Kidney (tissue), 13 donors: ENCODE measurements at regions not wholly inside any gene's neighbourhood (a gene's known extent, or its start where the extent isn't known, plus 50 kb on each side); places are given as distances from the start of the nearest gene placed in this dataset.

Experiments
- DNase-seq, 5 donors: peaks; one replicate each; pipeline ENCODE4 v3.0.0-alpha.2; 2013 to 2020
- FAIRE-seq: peaks from 2 replicates; lab custom pipeline; 2012; peaks lifted over from hg19 to GRCh38; lab: Jason Lieb, UNC
- H3K27ac ChIP-seq, 2 donors: one replicate each; pipeline ENCODE4 v1.7.0; 2013; ENCODE audit warnings: low read depth in 2 of 2, low read length in 2 of 2, inconsistent platforms in 1 of 2
- H3K27me3 ChIP-seq: one replicate; pipeline ENCODE4 v1.7.1; 2013; ENCODE audit warnings: low read length, inconsistent platforms; ENCODE audit not compliant: control insufficient read depth, insufficient read depth
- H3K36me3 ChIP-seq, 3 donors: one replicate each; pipeline versions ENCODE4 v1.7.0 to v1.7.1; 2013; ENCODE audit warnings: low read length in 3 of 3, control low read depth in 1 of 3, inconsistent platforms in 1 of 3; ENCODE audit not compliant: insufficient read depth in 3 of 3, control insufficient read depth in 2 of 3
- H3K4me1 ChIP-seq, 3 donors: one replicate each; pipeline versions ENCODE4 v1.7.0 to v1.7.1; 2013; ENCODE audit warnings: low read length in 3 of 3, inconsistent platforms in 1 of 3, low read depth in 1 of 3; ENCODE audit not compliant: control insufficient read depth in 2 of 3, insufficient read depth in 2 of 3
- H3K4me3 ChIP-seq, 3 donors: one replicate each; pipeline versions ENCODE4 v1.7.0 to v1.8.1; 2013; ENCODE audit warnings: low read length in 3 of 3, control low read depth in 1 of 3, inconsistent platforms in 1 of 3
- H3K9ac ChIP-seq, 3 donors: one replicate each; pipeline versions ENCODE4 v1.7.0 to v1.7.1; 2013; ENCODE audit warnings: low read length in 3 of 3, control low read depth in 1 of 3, inconsistent platforms in 1 of 3
- H3K9me3 ChIP-seq, 3 donors: one replicate each; pipeline versions ENCODE4 v1.7.0 to v1.7.1; 2013; ENCODE audit warnings: low read length in 3 of 3, control low read depth in 1 of 3, inconsistent platforms in 1 of 3; ENCODE audit not compliant: control insufficient read depth in 2 of 3, insufficient read depth in 1 of 3
- intact Hi-C: fragments of 100-400 bp; cut with DNase I; formaldehyde crosslinking; loops from one replicate; pipeline ENCODE4 v1.11.1; 2022
- TF ChIP-seq, protein P1 (sequence below): IDR thresholded peaks from 3 replicates; pipeline ENCODE4 v1.5.1; 2012; ENCODE audit warnings: mild to moderate bottlenecking, moderate library complexity, borderline replicate concordance; ENCODE audit not compliant: insufficient read depth; ENCODE audit errors: extremely low read depth
- donor health status: control.
- donor health status: control.
- donor health status: control.
- donor health status: control.
- donor health status: control.
- donor health status: DM: yes; HTN: yes; CAD: no.
- donor health status: Normal renal cell carcinoma (clear cell type).

DNA sequence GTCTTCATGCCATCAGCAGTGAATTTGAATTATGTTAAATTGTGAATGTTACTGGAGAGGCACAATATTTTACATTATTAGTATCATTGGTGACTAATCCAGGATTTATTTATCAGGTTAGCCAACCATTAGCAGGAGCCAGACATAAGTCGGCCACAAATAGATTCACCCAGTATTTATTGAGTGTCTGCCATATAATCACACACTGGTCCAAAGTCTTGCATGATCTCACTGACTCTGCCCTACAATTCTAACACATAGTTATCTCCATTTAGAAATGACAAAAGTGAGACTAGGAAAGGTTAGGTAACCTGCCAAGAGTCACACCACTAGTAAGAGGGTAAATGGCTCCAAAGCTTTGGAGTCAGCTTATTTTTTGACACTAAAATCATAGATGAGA lies 179.6 kb downstream of the BLID start:
- intact Hi-C loops = no loop called here
- H3K36me3 ChIP-seq = no peaks in the 10 kb centered on the region
- no peak overlapping the region for H3K27ac ChIP-seq
- no peak for DNase-seq
- H3K9me3 ChIP-seq = no peaks in the 10 kb centered on the region
- peaks cover 0 to 3% (median 0%) of the 10 kb centered on the region in 3 donors for H3K4me1 ChIP-seq
- H3K4me3 ChIP-seq = no peak overlapping the region
- H3K27me3 ChIP-seq = no peaks in the 10 kb centered on the region
- TF ChIP-seq, protein P1, sequence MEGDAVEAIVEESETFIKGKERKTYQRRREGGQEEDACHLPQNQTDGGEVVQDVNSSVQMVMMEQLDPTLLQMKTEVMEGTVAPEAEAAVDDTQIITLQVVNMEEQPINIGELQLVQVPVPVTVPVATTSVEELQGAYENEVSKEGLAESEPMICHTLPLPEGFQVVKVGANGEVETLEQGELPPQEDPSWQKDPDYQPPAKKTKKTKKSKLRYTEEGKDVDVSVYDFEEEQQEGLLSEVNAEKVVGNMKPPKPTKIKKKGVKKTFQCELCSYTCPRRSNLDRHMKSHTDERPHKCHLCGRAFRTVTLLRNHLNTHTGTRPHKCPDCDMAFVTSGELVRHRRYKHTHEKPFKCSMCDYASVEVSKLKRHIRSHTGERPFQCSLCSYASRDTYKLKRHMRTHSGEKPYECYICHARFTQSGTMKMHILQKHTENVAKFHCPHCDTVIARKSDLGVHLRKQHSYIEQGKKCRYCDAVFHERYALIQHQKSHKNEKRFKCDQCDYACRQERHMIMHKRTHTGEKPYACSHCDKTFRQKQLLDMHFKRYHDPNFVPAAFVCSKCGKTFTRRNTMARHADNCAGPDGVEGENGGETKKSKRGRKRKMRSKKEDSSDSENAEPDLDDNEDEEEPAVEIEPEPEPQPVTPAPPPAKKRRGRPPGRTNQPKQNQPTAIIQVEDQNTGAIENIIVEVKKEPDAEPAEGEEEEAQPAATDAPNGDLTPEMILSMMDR = no peak
- no peak overlapping the region for H3K9ac ChIP-seq
- FAIRE-seq = no peak

- no peak for FAIRE-seq
- no peak for DNase-seq
- TF ChIP-seq, protein P1 = no peak
- H3K4me3 ChIP-seq = no peak overlapping the region
- no peak overlapping the region for H3K9ac ChIP-seq
- intact Hi-C loops = no loop called here
- peaks cover 0 to 6% (median 2%) of the 10 kb centered on the region in 3 donors for H3K4me1 ChIP-seq
- H3K9me3 ChIP-seq = no peaks in the 10 kb centered on the region
- no peak overlapping the region for H3K27ac ChIP-seq
- H3K27me3 ChIP-seq = no peaks in the 10 kb centered on the region
- H3K36me3 ChIP-seq = no peaks in the 10 kb centered on the region
These were observed 182.3 kb downstream of the BLID start for GRCh38 chr11:121933694-121934093.

GRCh38 chr11:121933294-121933693 lies 182.7 kb downstream of the BLID start:
- H3K27me3 ChIP-seq = no peaks in the 10 kb centered on the region
- intact Hi-C loops = no loop called here
- peaks cover 0 to 6% (median 4%) of the 10 kb centered on the region in 3 donors for H3K4me1 ChIP-seq
- DNase-seq (no peak), FAIRE-seq (no peak)
- TF ChIP-seq, protein P1 = no peak
- H3K9ac ChIP-seq = no peak overlapping the region
- H3K27ac ChIP-seq = no peak overlapping the region
- no peaks in the 10 kb centered on the region for H3K9me3 ChIP-seq
- no peak overlapping the region for H3K4me3 ChIP-seq
- H3K36me3 ChIP-seq = no peaks in the 10 kb centered on the region

GRCh38 chr11:121932646-121933185 lies 183.3 kb downstream of the BLID start:
- no peak overlapping the region for H3K27ac ChIP-seq
- no peaks in the 10 kb centered on the region for H3K9me3 ChIP-seq
- peaks cover 0 to 6% (median 4%) of the 10 kb centered on the region in 3 donors for H3K4me1 ChIP-seq
- intact Hi-C loops = no loop called here
- DNase-seq = no peak
- FAIRE-seq = no peak
- H3K27me3 ChIP-seq = no peaks in the 10 kb centered on the region
- no peak overlapping the region for H3K4me3 ChIP-seq
- no peaks in the 10 kb centered on the region for H3K36me3 ChIP-seq
- TF ChIP-seq, protein P1 = no peak
- no peak overlapping the region for H3K9ac ChIP-seq
